ENCODE measurements at regions not wholly inside any gene's neighbourhood (a gene's known extent, or its start where the extent isn't known, plus 50 kb on each side); places are given as distances from the start of the nearest gene placed in this dataset.

- TF ChIP-seq AHR (CRISPR knock-in tag; IDR thresholded peaks at IDR 0.05), result no peak
- no peak for TF ChIP-seq ZNF3 (CRISPR knock-in tag; IDR thresholded peaks at IDR 0.05)
- no peak for TF ChIP-seq ZMYM4 (CRISPR knock-in tag; IDR thresholded peaks at IDR 0.05)
- no peak for TF ChIP-seq TBX3 (IDR thresholded peaks at IDR 0.05; ENCODE audit: borderline replicate concordance)
- TF ChIP-seq POLR2AphosphoS5 (IDR thresholded peaks at IDR 0.05; ENCODE audit: low read depth, low read length), result no peak
- no peak for TF ChIP-seq PRDM15 (CRISPR knock-in tag; IDR thresholded peaks at IDR 0.05)
- no peak for TF ChIP-seq AGO1 (IDR thresholded peaks at IDR 0.05; ENCODE audit: low read depth, low read length, poor library complexity, severe bottlenecking)
- TF ChIP-seq ZFY (CRISPR knock-in tag; IDR thresholded peaks at IDR 0.05), result no peak
- WGBS (ENCODE audit: low lambda C conversion rate), result 18% methylated on average over 6 of the region's 6 CpGs
- Histone ChIP-seq H3K27me3 (ENCODE audit: control insufficient read depth in 1 of 2, insufficient read depth in 2 of 2, low read length in 2 of 2) (peaks cover 0 to 13% of the 10 kb centered on the region in 2 experiments; a peak in 3 of 5 replicates), H3K9me3 (ENCODE audit: low read length) (no peaks in the 10 kb centered on the region), H2AFZ (ENCODE audit: low read length) (no peak overlapping the region), H3K4me2 (ENCODE audit: low read depth, low read length) (no peak overlapping the region), H3K4me1 (ENCODE audit: insufficient read depth, low read length) (no peaks in the 10 kb centered on the region), H3K4me3 (replicated peaks in 1 of 3; ENCODE audit: insufficient read depth in 1 of 3, low read depth in 2 of 3, low read length in 3 of 3) (no peak overlapping the region), H4K20me1 (ENCODE audit: insufficient read depth, low read length) (no peaks in the 10 kb centered on the region), H3K27ac (ENCODE audit: extremely low read length, insufficient read depth, low read length) (no peak overlapping the region), H3K9ac (ENCODE audit: insufficient read depth, low read depth, low read length) (no peak overlapping the region), H3K79me2 (ENCODE audit: insufficient read depth, low read length) (no peaks in the 10 kb centered on the region), H3K36me3 (replicated peaks in 1 of 2; ENCODE audit: control insufficient read depth in 1 of 2, insufficient read depth in 2 of 2, low read length in 2 of 2) (no peaks in the 10 kb centered on the region)
- intact Hi-C loops (cut with micrococcal nuclease; ENCODE audit: unreplicated experiment) (no loop called here), in situ Hi-C loops (cut with HindIII; ENCODE audit: extremely low pct_ligation_motif_present, low pct_unique_long_range_greater_than_20kb) (no loop called here)
- ATAC-seq (no peak), DNase-seq (ENCODE audit: low spot score) (no peak), FAIRE-seq (no peak)
- CTCF ChIA-PET (ENCODE audit: low intra/inter-chr PET ratio, low total read pairs), result no interaction called here
- no TSS peak for BruUV-seq (replicated peaks)
- POLR2A ChIA-PET, result no interaction called here
Observed at GRCh38 chr1:241422470-241422869, 65.5 kb upstream of the RGS7 start.
